ENCODE measurements at regions not wholly inside any gene's neighbourhood (a gene's known extent, or its start where the extent isn't known, plus 50 kb on each side); places are given as distances from the start of the nearest gene placed in this dataset.

GRCh38 chr3:14262212-14262611 is 83.6 kb downstream of the LSM3 start:
- no peak overlapping the region for H3K27ac Mint-ChIP-seq
- no peak for TF ChIP-seq CTCF (conservative IDR thresholded peaks at IDR 0.05)
- 94 to 100% methylated on average over 1 of the region's 1 CpG for WGBS, 2 experiments (ENCODE audit: insufficient coverage in 1 of 2, insufficient read length in 1 of 2)

GRCh38 chr3:14262867-14263266 is 84.2 kb downstream of the LSM3 start:
- Histone ChIP-seq H3K9me3 (ENCODE audit: control insufficient read depth, low read length) (no peaks in the 10 kb centered on the region), H3K4me3 (ENCODE audit: low read length) (no peak overlapping the region), H3K27me3 (ENCODE audit: control insufficient read depth, insufficient read depth, low read length, poor library complexity, severe bottlenecking) (no peaks in the 10 kb centered on the region), H3K27ac (ENCODE audit: low read depth, low read length) (no peak overlapping the region), H3K36me3 (ENCODE audit: control insufficient read depth, insufficient read depth, low read length) (no peaks in the 10 kb centered on the region), H3K4me1 (ENCODE audit: control insufficient read depth, insufficient read depth, low read length) (peaks cover 8% of the 10 kb centered on the region), H3K9ac (ENCODE audit: extremely low read depth, low read length, poor library complexity, severe bottlenecking) (no peak overlapping the region)
- no peak overlapping the region for H3K27ac Mint-ChIP-seq
- peak; percentile 17 for DNase-seq
- H3K4me3 Mint-ChIP-seq, result no peak overlapping the region
- 89 to 100% methylated on average over 1 to 3 of the region's 3 CpGs for WGBS, 2 experiments (ENCODE audit: insufficient coverage in 1 of 2, insufficient read length in 1 of 2)
- no peaks in the 10 kb centered on the region for H3K36me3 Mint-ChIP-seq (ENCODE audit: low read depth)
- H3K27me3 Mint-ChIP-seq (ENCODE audit: insufficient read depth), result peaks cover 27% of the 10 kb centered on the region
- no peaks in the 10 kb centered on the region for H3K9me3 Mint-ChIP-seq
- no peak for TF ChIP-seq CTCF (conservative IDR thresholded peaks at IDR 0.05)
- H3K4me1 Mint-ChIP-seq, result peaks cover 7% of the 10 kb centered on the region

More at GRCh38 chr3:14262212-14262611, 83.6 kb downstream of the LSM3 start:
- H3K9me3 Mint-ChIP-seq, result no peaks in the 10 kb centered on the region
- H3K9ac ChIP-seq (ENCODE audit: extremely low read depth, low read length, poor library complexity, severe bottlenecking), result no peak overlapping the region
- no peaks in the 10 kb centered on the region for H3K27me3 ChIP-seq (ENCODE audit: control insufficient read depth, insufficient read depth, low read length, poor library complexity, severe bottlenecking)
- no peak overlapping the region for H3K27ac ChIP-seq (ENCODE audit: low read depth, low read length)
- no peaks in the 10 kb centered on the region for H3K36me3 ChIP-seq (ENCODE audit: control insufficient read depth, insufficient read depth, low read length)
- no peak overlapping the region for H3K4me3 ChIP-seq (ENCODE audit: low read length)
- peaks cover 7% of the 10 kb centered on the region for H3K4me1 Mint-ChIP-seq
- H3K9me3 ChIP-seq (ENCODE audit: control insufficient read depth, low read length), result no peaks in the 10 kb centered on the region
- DNase-seq, result no peak
- peaks cover 8% of the 10 kb centered on the region for H3K4me1 ChIP-seq (ENCODE audit: control insufficient read depth, insufficient read depth, low read length)
- no peak overlapping the region for H3K4me3 Mint-ChIP-seq
- H3K27me3 Mint-ChIP-seq (ENCODE audit: insufficient read depth), result peaks cover 24% of the 10 kb centered on the region
- no peaks in the 10 kb centered on the region for H3K36me3 Mint-ChIP-seq (ENCODE audit: low read depth)

- no peaks in the 10 kb centered on the region for H3K36me3 Mint-ChIP-seq (ENCODE audit: low read depth)
- no peak overlapping the region for H3K27ac ChIP-seq (ENCODE audit: low read depth, low read length)
- no peak overlapping the region for H3K4me3 ChIP-seq (ENCODE audit: low read length)
- peak; percentile 30 for DNase-seq
- no peak overlapping the region for H3K4me3 Mint-ChIP-seq
- no peak overlapping the region for H3K27ac Mint-ChIP-seq
- WGBS, 2 experiments (ENCODE audit: insufficient coverage in 1 of 2, insufficient read length in 1 of 2), result 91 to 96% methylated on average over 9 of the region's 9 CpGs
- no peaks in the 10 kb centered on the region for H3K9me3 Mint-ChIP-seq
- no peak for TF ChIP-seq CTCF (conservative IDR thresholded peaks at IDR 0.05)
- no peaks in the 10 kb centered on the region for H3K9me3 ChIP-seq (ENCODE audit: control insufficient read depth, low read length)
- H3K4me1 ChIP-seq (ENCODE audit: control insufficient read depth, insufficient read depth, low read length), result peaks cover 8% of the 10 kb centered on the region
- peaks cover 7% of the 10 kb centered on the region for H3K4me1 Mint-ChIP-seq
- peaks cover 27% of the 10 kb centered on the region for H3K27me3 Mint-ChIP-seq (ENCODE audit: insufficient read depth)
- H3K36me3 ChIP-seq (ENCODE audit: control insufficient read depth, insufficient read depth, low read length), result no peaks in the 10 kb centered on the region
- no peaks in the 10 kb centered on the region for H3K27me3 ChIP-seq (ENCODE audit: control insufficient read depth, insufficient read depth, low read length, poor library complexity, severe bottlenecking)
- no peak overlapping the region for H3K9ac ChIP-seq (ENCODE audit: extremely low read depth, low read length, poor library complexity, severe bottlenecking)
Observed at GRCh38 chr3:14263317-14264005, 84.8 kb downstream of the LSM3 start.
